Renal cortex interstitium (tissue), 11 donors: ENCODE measurements at regions not wholly inside any gene's neighbourhood (a gene's known extent, or its start where the extent isn't known, plus 50 kb on each side); places are given as distances from the start of the nearest gene placed in this dataset.

ENCODE experiments used
- DNase-seq, 11 donors: peaks; one replicate each; pipeline ENCODE4 v3.0.0-alpha.2; 2013; ENCODE audit warnings: low read depth in 9 of 11, low spot score in 4 of 11; ENCODE audit errors: extremely low read depth in 1 of 11

GRCh38 chr9:121597698-121598166 lies 53.7 kb upstream of the DAB2IP start:
- no peak for DNase-seq

- DNase-seq, result peak in 9 of 11 donors; percentile 71 to 87 (median 83)
Observed at GRCh38 chr9:121598167-121598964, 53.1 kb upstream of the DAB2IP start.

DNA sequence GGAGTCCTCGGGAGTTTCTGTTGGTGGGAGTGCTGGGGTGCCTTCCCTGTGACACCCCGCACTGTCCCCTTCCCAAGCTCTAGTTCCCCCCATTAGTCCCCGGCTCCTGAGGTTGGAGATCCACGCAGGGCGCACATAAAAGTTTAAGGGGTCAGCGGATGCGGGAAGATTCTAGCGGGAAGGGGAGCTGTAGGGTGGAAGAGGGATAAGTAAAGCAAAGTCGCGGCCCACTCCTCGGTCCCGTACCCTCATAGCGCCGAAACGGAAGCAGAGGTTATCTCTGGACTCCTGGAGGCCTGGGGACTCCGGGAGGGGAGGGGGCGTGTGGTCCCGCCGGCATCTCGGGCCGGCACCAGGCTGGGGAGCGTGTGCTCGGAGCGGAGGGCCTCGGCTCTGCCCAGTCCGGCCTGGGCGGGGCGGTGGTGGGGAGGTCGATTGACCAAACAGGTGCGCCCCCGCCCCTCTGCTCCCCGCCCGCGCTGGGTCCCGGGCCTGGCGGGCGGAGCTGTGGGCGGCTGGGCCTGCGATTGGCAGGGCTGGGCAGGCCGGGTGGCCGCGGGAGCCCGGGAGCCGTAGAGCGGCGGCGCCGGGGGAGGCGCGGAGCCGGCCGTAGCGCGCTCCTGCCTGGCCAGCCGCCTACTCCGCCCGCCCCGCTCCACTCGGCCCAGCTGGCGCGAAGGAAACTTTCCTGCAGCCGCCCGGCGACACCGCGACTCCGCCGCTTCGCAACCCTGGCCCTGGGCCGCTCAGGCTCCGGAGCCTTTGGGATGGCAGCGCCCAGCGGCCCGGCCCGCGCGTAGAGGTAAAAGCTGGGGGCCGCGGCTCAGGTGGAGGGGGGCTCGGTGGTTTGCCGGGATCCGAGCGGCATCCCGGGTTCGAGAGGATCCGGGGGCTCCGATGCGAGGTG lies 52.2 kb upstream of the DAB2IP start:
- peak in 5 of 11 donors; percentile 57 to 80 (median 70) for DNase-seq

DNA sequence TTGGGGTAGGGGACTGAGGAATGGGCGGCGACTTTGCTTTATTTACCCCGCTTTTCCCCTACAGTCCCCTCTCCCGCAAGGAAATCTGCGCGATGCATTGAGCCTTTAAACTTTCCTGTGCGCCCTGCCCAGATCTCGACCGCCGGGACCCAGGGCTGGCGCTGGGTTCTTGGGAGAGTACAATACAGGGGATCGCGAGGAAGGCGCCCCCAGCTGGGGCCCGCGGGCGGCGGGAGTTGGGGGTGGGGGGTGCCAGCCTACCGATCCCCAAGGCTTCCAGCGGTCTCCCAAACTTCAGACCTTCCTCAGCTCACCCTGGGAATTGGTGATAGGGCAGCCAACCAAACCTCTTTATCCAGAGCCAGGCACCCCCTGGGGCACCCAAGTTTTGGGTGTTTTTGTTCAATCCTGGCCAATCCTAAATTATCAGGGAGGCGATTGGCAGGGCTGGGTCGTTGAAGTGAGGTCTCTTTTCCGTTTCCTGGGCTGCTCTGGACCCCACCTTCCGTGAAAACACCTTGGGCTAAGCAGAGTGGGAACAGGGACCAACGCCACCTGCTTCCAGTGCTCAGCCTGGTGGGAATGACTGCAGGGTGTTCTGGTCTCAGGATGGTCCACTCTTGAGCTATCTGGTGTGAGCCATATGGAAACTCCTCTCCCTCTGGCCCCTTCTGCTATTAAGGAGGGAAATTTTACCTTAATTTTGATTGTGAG lies 51.4 kb upstream of the DAB2IP start:
- DNase-seq, result no peak

- DNase-seq, result no peak
Observed at GRCh38 chr9:121601194-121601593, 50.2 kb upstream of the DAB2IP start.
